ENCODE measurements at regions not wholly inside any gene's neighbourhood (a gene's known extent, or its start where the extent isn't known, plus 50 kb on each side); places are given as distances from the start of the nearest gene placed in this dataset.
A peak's percentile ranks its signal among the peaks of the same experiment; 100 is the strongest.

GRCh38 chr17:13253733-13254410, 236.0 kb upstream of the ELAC2 start:
- Histone ChIP-seq H2AFZ (ENCODE audit: low read length) (no peak overlapping the region), H3K9ac (ENCODE audit: insufficient read depth, low read length) (no peak overlapping the region), H3K9me3 (ENCODE audit: control insufficient read depth, insufficient read depth, low read depth, low read length) (no peaks in the 10 kb centered on the region), H3K4me1 (ENCODE audit: control insufficient read depth, extremely low read depth, insufficient read depth, low read length) (no peaks in the 10 kb centered on the region), H4K20me1 (ENCODE audit: control insufficient read depth, extremely low read depth, insufficient read depth, low read length) (no peaks in the 10 kb centered on the region), H3K4me2 (ENCODE audit: extremely low read depth, insufficient read depth, low read length) (no peak overlapping the region), H3K79me2 (ENCODE audit: control insufficient read depth, insufficient read depth, low read length) (no peaks in the 10 kb centered on the region), H3K27me3 (ENCODE audit: control insufficient read depth, insufficient read depth, low read length) (no peaks in the 10 kb centered on the region), H3K27ac (ENCODE audit: insufficient read depth, low read length) (no peak overlapping the region), H3K36me3 (ENCODE audit: control insufficient read depth, insufficient read depth, low read length) (no peaks in the 10 kb centered on the region), H3K4me3 (replicated peaks in 1 of 4; ENCODE audit: control extremely low read depth in 1 of 4, insufficient read depth in 1 of 4, low read depth in 3 of 4, low read length in 4 of 4) (no peak overlapping the region)
- TF ChIP-seq EZH2 (IDR thresholded peaks at IDR 0.05; ENCODE audit: low read length, missing control alignments) = no peak
- no peak for TF ChIP-seq CTCF (conservative IDR thresholded peaks at IDR 0.05 in 1 of 2, IDR thresholded peaks at IDR 0.05 in 1 of 2; ENCODE audit: low read depth in 1 of 2, low read length in 2 of 2)
- DNase-seq (ENCODE audit: low read depth in 2 of 2) = no peak

GRCh38 chr17:13244513-13244912, 226.7 kb upstream of the ELAC2 start:
- no peaks in the 10 kb centered on the region for H3K4me1 ChIP-seq (ENCODE audit: control insufficient read depth, extremely low read depth, insufficient read depth, low read length)
- H3K79me2 ChIP-seq (ENCODE audit: control insufficient read depth, insufficient read depth, low read length) = no peaks in the 10 kb centered on the region
- H3K27ac ChIP-seq (ENCODE audit: insufficient read depth, low read length) = no peak overlapping the region
- no peaks in the 10 kb centered on the region for H4K20me1 ChIP-seq (ENCODE audit: control insufficient read depth, extremely low read depth, insufficient read depth, low read length)
- no peak overlapping the region for H3K4me2 ChIP-seq (ENCODE audit: extremely low read depth, insufficient read depth, low read length)
- H3K9ac ChIP-seq (ENCODE audit: insufficient read depth, low read length) = no peak overlapping the region
- TF ChIP-seq CTCF (conservative IDR thresholded peaks at IDR 0.05 in 1 of 2, IDR thresholded peaks at IDR 0.05 in 1 of 2; ENCODE audit: low read depth in 1 of 2, low read length in 2 of 2) = no peak
- TF ChIP-seq EZH2 (IDR thresholded peaks at IDR 0.05; ENCODE audit: low read length, missing control alignments) = no peak
- no peaks in the 10 kb centered on the region for H3K9me3 ChIP-seq (ENCODE audit: control insufficient read depth, insufficient read depth, low read depth, low read length)
- H3K4me3 ChIP-seq (replicated peaks in 1 of 4; ENCODE audit: control extremely low read depth in 1 of 4, insufficient read depth in 1 of 4, low read depth in 3 of 4, low read length in 4 of 4) = no peak overlapping the region
- no peak overlapping the region for H2AFZ ChIP-seq (ENCODE audit: low read length)
- DNase-seq (ENCODE audit: low read depth in 2 of 2) = peak in 1 of 2 donors; percentile 56
- H3K36me3 ChIP-seq (ENCODE audit: control insufficient read depth, insufficient read depth, low read length) = no peaks in the 10 kb centered on the region
- no peaks in the 10 kb centered on the region for H3K27me3 ChIP-seq (ENCODE audit: control insufficient read depth, insufficient read depth, low read length)

- no peaks in the 10 kb centered on the region for H3K4me1 ChIP-seq (ENCODE audit: control insufficient read depth, extremely low read depth, insufficient read depth, low read length)
- no peak overlapping the region for H3K4me2 ChIP-seq (ENCODE audit: extremely low read depth, insufficient read depth, low read length)
- no peaks in the 10 kb centered on the region for H3K27me3 ChIP-seq (ENCODE audit: control insufficient read depth, insufficient read depth, low read length)
- no peaks in the 10 kb centered on the region for H3K36me3 ChIP-seq (ENCODE audit: control insufficient read depth, insufficient read depth, low read length)
- no peak for TF ChIP-seq EZH2 (IDR thresholded peaks at IDR 0.05; ENCODE audit: low read length, missing control alignments)
- TF ChIP-seq CTCF (conservative IDR thresholded peaks at IDR 0.05 in 1 of 2, IDR thresholded peaks at IDR 0.05 in 1 of 2; ENCODE audit: low read depth in 1 of 2, low read length in 2 of 2) = no peak
- no peaks in the 10 kb centered on the region for H4K20me1 ChIP-seq (ENCODE audit: control insufficient read depth, extremely low read depth, insufficient read depth, low read length)
- no peak overlapping the region for H2AFZ ChIP-seq (ENCODE audit: low read length)
- H3K4me3 ChIP-seq (replicated peaks in 1 of 4; ENCODE audit: control extremely low read depth in 1 of 4, insufficient read depth in 1 of 4, low read depth in 3 of 4, low read length in 4 of 4) = no peak overlapping the region
- no peak overlapping the region for H3K27ac ChIP-seq (ENCODE audit: insufficient read depth, low read length)
- DNase-seq (ENCODE audit: low read depth in 2 of 2) = no peak
- H3K9me3 ChIP-seq (ENCODE audit: control insufficient read depth, insufficient read depth, low read depth, low read length) = no peaks in the 10 kb centered on the region
- no peaks in the 10 kb centered on the region for H3K79me2 ChIP-seq (ENCODE audit: control insufficient read depth, insufficient read depth, low read length)
- H3K9ac ChIP-seq (ENCODE audit: insufficient read depth, low read length) = no peak overlapping the region
Measured at GRCh38 chr17:13243585-13243984, 225.8 kb upstream of the ELAC2 start.

Measured in fibroblast of lung (primary cell).